ENCODE measurements at regions not wholly inside any gene's neighbourhood (a gene's known extent, or its start where the extent isn't known, plus 50 kb on each side); places are given as distances from the start of the nearest gene placed in this dataset.

DNA sequence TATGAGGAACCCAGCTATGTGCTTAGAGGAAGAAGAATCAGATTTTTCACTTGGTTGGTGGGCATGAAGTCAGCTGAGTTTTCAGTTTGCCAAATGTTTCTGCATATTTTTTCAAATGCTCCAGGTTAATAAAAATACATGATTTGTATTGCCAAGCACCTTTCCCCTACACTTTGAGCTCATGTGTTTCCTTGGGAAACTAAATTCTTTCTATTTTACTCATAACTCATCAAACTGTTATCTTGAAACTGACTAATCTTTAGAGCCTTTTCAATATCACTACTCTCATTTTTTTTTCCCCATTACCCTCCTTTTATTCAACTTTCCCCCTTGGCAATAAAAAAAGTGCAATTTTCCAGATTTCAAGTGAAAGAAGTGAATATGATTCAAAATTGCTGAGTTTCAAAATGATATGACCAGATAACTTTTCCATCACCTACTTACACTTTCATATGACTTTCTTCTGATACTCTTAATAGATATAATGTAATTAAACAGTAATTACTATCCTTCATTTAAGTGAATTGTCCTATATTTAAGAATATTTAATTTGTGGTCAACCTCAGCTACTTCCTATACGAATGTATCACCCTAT, 91.9 kb upstream of the SOX6 start:
- H3K9me3 ChIP-seq (ENCODE audit: control insufficient read depth in 1 of 2, low read length in 2 of 2) = no peaks in the 10 kb centered on the region
- H3K27ac ChIP-seq (ENCODE audit: low read depth, low read length) = no peak overlapping the region
- no peak overlapping the region for H3K9ac ChIP-seq (ENCODE audit: low read depth in 1 of 2, low read length in 2 of 2)
- H3K4me1 ChIP-seq (ENCODE audit: control insufficient read depth in 1 of 2, insufficient read depth in 2 of 2, low read length in 2 of 2) = no peaks in the 10 kb centered on the region
- H3K36me3 ChIP-seq (ENCODE audit: control insufficient read depth in 1 of 2, insufficient read depth in 2 of 2, low read length in 2 of 2) = no peaks in the 10 kb centered on the region
- H3K27me3 ChIP-seq (ENCODE audit: control insufficient read depth in 1 of 2, insufficient read depth in 2 of 2, low read length in 2 of 2) = no peaks in the 10 kb centered on the region
- H3K4me3 ChIP-seq (ENCODE audit: low read depth in 1 of 2, low read length in 2 of 2) = no peak overlapping the region

DNA sequence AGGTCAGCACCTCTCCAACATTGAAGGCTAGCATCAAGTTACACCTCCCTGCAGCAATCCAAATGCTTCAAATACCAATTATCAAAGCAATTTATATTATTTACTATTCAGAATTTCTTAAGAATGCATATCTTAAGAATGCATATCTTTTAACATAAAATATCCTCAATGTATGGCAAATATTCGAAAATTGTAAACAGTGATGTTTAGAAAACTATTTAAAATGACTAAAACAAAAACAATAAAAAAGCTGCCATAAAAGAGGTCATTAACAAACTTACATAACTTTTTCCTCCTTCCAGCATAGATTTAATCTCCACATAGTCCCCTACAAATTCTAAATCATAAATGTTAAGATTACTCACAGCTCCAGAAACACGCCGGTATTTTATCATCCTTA, 85.1 kb upstream of the SOX6 start:
- H3K4me3 ChIP-seq (ENCODE audit: low read depth in 1 of 2, low read length in 2 of 2) = no peak overlapping the region

DNA sequence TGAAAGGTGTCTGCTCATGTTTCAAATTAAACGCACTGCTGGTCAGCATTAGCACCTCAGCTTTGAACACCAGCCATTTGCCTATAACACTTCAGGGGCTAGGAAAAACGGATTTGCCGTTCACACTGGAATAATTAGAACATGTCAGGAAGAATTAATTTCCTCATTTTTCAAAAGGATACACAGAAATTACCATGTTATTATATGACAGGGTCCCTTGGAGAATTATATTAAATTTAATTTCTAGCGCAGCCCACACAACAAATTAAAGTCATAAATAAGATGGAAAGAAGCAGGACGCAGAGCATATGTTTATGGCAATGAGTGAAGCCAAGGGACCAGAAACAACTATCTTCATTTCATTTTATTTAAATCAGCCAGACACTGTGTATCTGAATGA, 83.8 kb upstream of the SOX6 start:
- Histone ChIP-seq H3K27me3 (ENCODE audit: control insufficient read depth in 1 of 2, insufficient read depth in 2 of 2, low read length in 2 of 2) (no peaks in the 10 kb centered on the region), H3K27ac (ENCODE audit: low read depth, low read length) (no peak overlapping the region), H3K4me3 (ENCODE audit: low read depth in 1 of 2, low read length in 2 of 2) (no peak overlapping the region), H3K9me3 (ENCODE audit: control insufficient read depth in 1 of 2, low read length in 2 of 2) (no peaks in the 10 kb centered on the region), H3K4me1 (ENCODE audit: control insufficient read depth in 1 of 2, insufficient read depth in 2 of 2, low read length in 2 of 2) (no peaks in the 10 kb centered on the region), H3K9ac (ENCODE audit: low read depth in 1 of 2, low read length in 2 of 2) (no peak overlapping the region), H3K36me3 (ENCODE audit: control insufficient read depth in 1 of 2, insufficient read depth in 2 of 2, low read length in 2 of 2) (no peaks in the 10 kb centered on the region)

More for the DNA sequence above, 85.1 kb upstream of the SOX6 start:
- H3K4me1 ChIP-seq (ENCODE audit: control insufficient read depth in 1 of 2, insufficient read depth in 2 of 2, low read length in 2 of 2) = no peaks in the 10 kb centered on the region
- no peaks in the 10 kb centered on the region for H3K9me3 ChIP-seq (ENCODE audit: control insufficient read depth in 1 of 2, low read length in 2 of 2)
- no peak overlapping the region for H3K9ac ChIP-seq (ENCODE audit: low read depth in 1 of 2, low read length in 2 of 2)
- H3K27me3 ChIP-seq (ENCODE audit: control insufficient read depth in 1 of 2, insufficient read depth in 2 of 2, low read length in 2 of 2) = no peaks in the 10 kb centered on the region
- no peaks in the 10 kb centered on the region for H3K36me3 ChIP-seq (ENCODE audit: control insufficient read depth in 1 of 2, insufficient read depth in 2 of 2, low read length in 2 of 2)
- H3K27ac ChIP-seq (ENCODE audit: low read depth, low read length) = no peak overlapping the region

DNA sequence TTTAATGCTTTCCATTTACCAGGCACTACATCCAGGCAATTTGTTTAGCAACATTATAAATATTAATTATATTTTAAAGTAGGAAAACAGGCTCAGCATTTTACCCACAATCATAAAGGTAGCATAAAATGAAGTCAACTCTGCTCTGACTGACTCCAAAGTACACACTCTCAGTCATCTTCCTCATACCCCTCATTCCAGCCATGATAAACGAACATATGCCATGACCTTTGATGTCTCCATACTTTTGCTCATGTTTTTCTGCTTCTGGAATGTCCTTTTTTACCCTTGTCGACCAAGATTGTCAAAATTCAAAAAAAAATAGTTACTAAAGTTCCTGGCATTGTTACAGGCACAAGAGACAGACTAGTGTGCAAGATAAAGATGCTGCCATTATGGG, 77.7 kb upstream of the SOX6 start:
- Histone ChIP-seq H3K4me3 (ENCODE audit: low read depth in 1 of 2, low read length in 2 of 2) (no peak overlapping the region), H3K9ac (ENCODE audit: low read depth in 1 of 2, low read length in 2 of 2) (no peak overlapping the region), H3K36me3 (ENCODE audit: control insufficient read depth in 1 of 2, insufficient read depth in 2 of 2, low read length in 2 of 2) (no peaks in the 10 kb centered on the region), H3K27ac (ENCODE audit: low read depth, low read length) (no peak overlapping the region), H3K27me3 (ENCODE audit: control insufficient read depth in 1 of 2, insufficient read depth in 2 of 2, low read length in 2 of 2) (no peaks in the 10 kb centered on the region), H3K4me1 (ENCODE audit: control insufficient read depth in 1 of 2, insufficient read depth in 2 of 2, low read length in 2 of 2) (no peaks in the 10 kb centered on the region), H3K9me3 (ENCODE audit: control insufficient read depth in 1 of 2, low read length in 2 of 2) (peaks cover 0 to 8% of the 10 kb centered on the region in 2 donors)

- Histone ChIP-seq H3K27me3 (ENCODE audit: control insufficient read depth in 1 of 2, insufficient read depth in 2 of 2, low read length in 2 of 2) (no peaks in the 10 kb centered on the region), H3K9ac (ENCODE audit: low read depth in 1 of 2, low read length in 2 of 2) (no peak overlapping the region), H3K9me3 (ENCODE audit: control insufficient read depth in 1 of 2, low read length in 2 of 2) (peaks cover 0 to 8% of the 10 kb centered on the region in 2 donors), H3K4me1 (ENCODE audit: control insufficient read depth in 1 of 2, insufficient read depth in 2 of 2, low read length in 2 of 2) (no peaks in the 10 kb centered on the region), H3K36me3 (ENCODE audit: control insufficient read depth in 1 of 2, insufficient read depth in 2 of 2, low read length in 2 of 2) (no peaks in the 10 kb centered on the region), H3K4me3 (ENCODE audit: low read depth in 1 of 2, low read length in 2 of 2) (no peak overlapping the region), H3K27ac (ENCODE audit: low read depth, low read length) (no peak overlapping the region)
These were observed 74.3 kb upstream of the SOX6 start for GRCh38 chr11:16430674-16431073.

- Histone ChIP-seq H3K4me1 (ENCODE audit: control insufficient read depth in 1 of 2, insufficient read depth in 2 of 2, low read length in 2 of 2) (no peaks in the 10 kb centered on the region), H3K27ac (ENCODE audit: low read depth, low read length) (no peak overlapping the region), H3K9ac (ENCODE audit: low read depth in 1 of 2, low read length in 2 of 2) (no peak overlapping the region), H3K4me3 (ENCODE audit: low read depth in 1 of 2, low read length in 2 of 2) (no peak overlapping the region), H3K36me3 (ENCODE audit: control insufficient read depth in 1 of 2, insufficient read depth in 2 of 2, low read length in 2 of 2) (no peaks in the 10 kb centered on the region), H3K27me3 (ENCODE audit: control insufficient read depth in 1 of 2, insufficient read depth in 2 of 2, low read length in 2 of 2) (no peaks in the 10 kb centered on the region), H3K9me3 (ENCODE audit: control insufficient read depth in 1 of 2, low read length in 2 of 2) (no peaks in the 10 kb centered on the region)
These were observed 65.5 kb upstream of the SOX6 start for GRCh38 chr11:16421826-16422225.

GRCh38 chr11:16418428-16419097, 62.2 kb upstream of the SOX6 start:
- no peak overlapping the region for H3K4me3 ChIP-seq (ENCODE audit: low read depth in 1 of 2, low read length in 2 of 2)
- no peaks in the 10 kb centered on the region for H3K9me3 ChIP-seq (ENCODE audit: control insufficient read depth in 1 of 2, low read length in 2 of 2)
- H3K36me3 ChIP-seq (ENCODE audit: control insufficient read depth in 1 of 2, insufficient read depth in 2 of 2, low read length in 2 of 2) = no peaks in the 10 kb centered on the region
- no peak overlapping the region for H3K27ac ChIP-seq (ENCODE audit: low read depth, low read length)
- no peaks in the 10 kb centered on the region for H3K27me3 ChIP-seq (ENCODE audit: control insufficient read depth in 1 of 2, insufficient read depth in 2 of 2, low read length in 2 of 2)
- no peak overlapping the region for H3K9ac ChIP-seq (ENCODE audit: low read depth in 1 of 2, low read length in 2 of 2)
- no peaks in the 10 kb centered on the region for H3K4me1 ChIP-seq (ENCODE audit: control insufficient read depth in 1 of 2, insufficient read depth in 2 of 2, low read length in 2 of 2)

DNA sequence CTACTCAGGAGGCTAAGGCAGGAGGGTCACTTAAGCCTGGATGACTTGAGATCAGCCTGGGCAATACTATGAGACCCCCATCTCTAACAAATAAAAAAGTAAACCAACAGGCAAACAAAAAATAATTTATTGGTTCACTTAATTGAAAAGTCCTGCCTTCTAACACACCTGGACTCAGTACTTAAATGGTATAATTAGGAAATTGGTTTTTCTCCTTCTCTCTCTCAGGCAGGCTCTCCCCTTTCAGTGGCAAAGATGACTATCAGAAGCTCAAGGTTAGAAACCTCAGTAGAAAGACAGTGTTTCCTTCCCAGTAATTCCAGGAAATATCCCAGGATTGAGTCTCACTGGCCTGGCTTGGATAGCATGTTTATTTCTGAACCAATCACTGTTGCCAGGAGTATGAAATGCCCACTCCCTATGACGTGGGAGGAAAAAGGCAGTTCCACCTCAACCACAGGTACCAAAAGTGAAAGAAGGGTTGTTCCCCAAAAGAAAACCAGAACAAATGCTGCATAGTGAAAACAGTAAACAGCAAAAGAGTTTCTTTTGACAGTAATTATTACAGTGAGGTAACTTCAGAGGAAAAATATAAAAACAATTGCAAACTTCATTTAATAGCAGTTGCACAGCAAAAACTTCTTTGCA, 56.3 kb upstream of the SOX6 start:
- no peaks in the 10 kb centered on the region for H3K4me1 ChIP-seq (ENCODE audit: control insufficient read depth in 1 of 2, insufficient read depth in 2 of 2, low read length in 2 of 2)
- no peaks in the 10 kb centered on the region for H3K36me3 ChIP-seq (ENCODE audit: control insufficient read depth in 1 of 2, insufficient read depth in 2 of 2, low read length in 2 of 2)
- H3K27me3 ChIP-seq (ENCODE audit: control insufficient read depth in 1 of 2, insufficient read depth in 2 of 2, low read length in 2 of 2) = no peaks in the 10 kb centered on the region
- no peaks in the 10 kb centered on the region for H3K9me3 ChIP-seq (ENCODE audit: control insufficient read depth in 1 of 2, low read length in 2 of 2)
- H3K27ac ChIP-seq (ENCODE audit: low read depth, low read length) = no peak overlapping the region
- no peak overlapping the region for H3K4me3 ChIP-seq (ENCODE audit: low read depth in 1 of 2, low read length in 2 of 2)
- H3K9ac ChIP-seq (ENCODE audit: low read depth in 1 of 2, low read length in 2 of 2) = no peak overlapping the region

DNA sequence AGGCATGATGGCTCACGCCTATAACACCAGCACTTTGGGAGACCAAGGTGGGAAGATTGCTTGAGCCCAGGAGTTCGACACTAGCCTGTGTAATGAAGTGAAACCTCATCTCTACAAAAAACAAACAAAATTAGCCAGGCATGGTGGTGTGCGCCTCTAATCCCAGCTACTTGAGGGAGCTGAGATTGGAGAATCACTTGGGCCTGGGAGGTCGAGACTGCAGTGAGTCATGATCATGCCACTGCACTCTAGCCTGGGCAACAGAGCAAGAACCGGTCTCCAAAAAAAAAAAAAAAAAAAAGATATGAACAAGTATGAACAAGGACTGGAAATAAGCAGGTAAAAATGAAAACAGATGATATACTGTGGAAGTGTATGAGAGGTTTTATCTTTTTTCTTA, 54.1 kb upstream of the SOX6 start:
- Histone ChIP-seq H3K36me3 (ENCODE audit: control insufficient read depth in 1 of 2, insufficient read depth in 2 of 2, low read length in 2 of 2) (no peaks in the 10 kb centered on the region), H3K4me1 (ENCODE audit: control insufficient read depth in 1 of 2, insufficient read depth in 2 of 2, low read length in 2 of 2) (no peaks in the 10 kb centered on the region), H3K4me3 (ENCODE audit: low read depth in 1 of 2, low read length in 2 of 2) (no peak overlapping the region), H3K27ac (ENCODE audit: low read depth, low read length) (no peak overlapping the region), H3K9me3 (ENCODE audit: control insufficient read depth in 1 of 2, low read length in 2 of 2) (no peaks in the 10 kb centered on the region), H3K27me3 (ENCODE audit: control insufficient read depth in 1 of 2, insufficient read depth in 2 of 2, low read length in 2 of 2) (no peaks in the 10 kb centered on the region), H3K9ac (ENCODE audit: low read depth in 1 of 2, low read length in 2 of 2) (no peak overlapping the region)

GRCh38 chr11:16408619-16409018, 52.3 kb upstream of the SOX6 start:
- no peak overlapping the region for H3K4me3 ChIP-seq (ENCODE audit: low read depth in 1 of 2, low read length in 2 of 2)
- no peaks in the 10 kb centered on the region for H3K27me3 ChIP-seq (ENCODE audit: control insufficient read depth in 1 of 2, insufficient read depth in 2 of 2, low read length in 2 of 2)
- no peak overlapping the region for H3K27ac ChIP-seq (ENCODE audit: low read depth, low read length)
- no peaks in the 10 kb centered on the region for H3K36me3 ChIP-seq (ENCODE audit: control insufficient read depth in 1 of 2, insufficient read depth in 2 of 2, low read length in 2 of 2)
- no peak overlapping the region for H3K9ac ChIP-seq (ENCODE audit: low read depth in 1 of 2, low read length in 2 of 2)
- H3K4me1 ChIP-seq (ENCODE audit: control insufficient read depth in 1 of 2, insufficient read depth in 2 of 2, low read length in 2 of 2) = peaks cover 5 to 17% of the 10 kb centered on the region in 2 donors
- H3K9me3 ChIP-seq (ENCODE audit: control insufficient read depth in 1 of 2, low read length in 2 of 2) = no peaks in the 10 kb centered on the region

Measured in duodenal mucosa (tissue), 2 donors.